Panc1 (cell line): ENCODE measurements at regions not wholly inside any gene's neighbourhood (a gene's known extent, or its start where the extent isn't known, plus 50 kb on each side); places are given as distances from the start of the nearest gene placed in this dataset.
"Not testable (repeated sequence)": the region's sequence is repeated elsewhere in the genome, so short reads cannot be mapped to it uniquely, and the experiment has no call there.

Experiments
- ATAC-seq: fragments of 200-7000 bp; cut with Tn5 transposase; 2 replicates; pipeline ENCODE4 v1.9.1; 2020; ENCODE audit warnings: mild to moderate bottlenecking, moderate library complexity
- BruUV-seq: library from RNA; stranded (reverse); fragments of 400-500 nt; replicated peaks from 2 replicates; lab custom pipeline; 2021; lab: Mats Ljungman, UMichigan
- CTCF ChIA-PET: fragments of 300-600 bp; sonication (Branson Sonifier 250); formaldehyde crosslinking; loops from one replicate; lab custom pipeline; 2022; ENCODE audit warnings: antibody characterized with exemption; lab: Charles Lee
- POLR2A ChIA-PET: fragments of 300-600 bp; sonication (Branson Sonifier 250); formaldehyde crosslinking; loops from one replicate; lab custom pipeline; 2022; ENCODE audit warnings: antibody characterized with exemption; lab: Charles Lee
- DNase-seq: peaks from one replicate; pipeline ENCODE4 v3.0.0-alpha.2; 2010; ENCODE audit warnings: low read depth, low spot score
- H3K27ac ChIP-seq: 2 replicates; pipeline ENCODE4 v1.5.1; 2011; ENCODE audit warnings: mild to moderate bottlenecking, low read length, inconsistent platforms
- H3K27me3 ChIP-seq: fragments of 200-500 bp; sonication (Bioruptor generic); 2 replicates; pipeline ENCODE4 v1.6.0; 2014; ENCODE audit warnings: low read length, inconsistent platforms; ENCODE audit not compliant: control insufficient read depth, insufficient read depth
- H3K36me3 ChIP-seq: fragments of 200-500 bp; sonication (Bioruptor generic); 2 replicates; pipeline ENCODE4 v1.5.1; 2014; ENCODE audit warnings: inconsistent platforms, mild to moderate bottlenecking, low read length, moderate library complexity; ENCODE audit not compliant: control insufficient read depth, insufficient read depth
- H3K4me1 ChIP-seq: 2 replicates; pipeline ENCODE4 v1.5.1; 2011; ENCODE audit warnings: inconsistent platforms, mild to moderate bottlenecking, low read length, moderate library complexity; ENCODE audit not compliant: control insufficient read depth, insufficient read depth
- H3K4me3 ChIP-seq, 2 experiments: 2 replicates each; pipeline ENCODE4 v1.5.1; 2011 to 2012; ENCODE audit warnings: low read depth in 2 of 2, low read length in 2 of 2, mild to moderate bottlenecking in 2 of 2, inconsistent platforms in 1 of 2, moderate library complexity in 1 of 2
- H3K9me3 ChIP-seq: fragments of 200-500 bp; sonication (Bioruptor generic); 2 replicates; pipeline ENCODE4 v1.5.1; 2014; ENCODE audit warnings: low read depth, mild to moderate bottlenecking, inconsistent platforms, low read length, moderate library complexity; ENCODE audit not compliant: control insufficient read depth, insufficient read depth
- POLR2AphosphoS5 ChIP-seq: IDR thresholded peaks from 2 replicates; pipeline ENCODE4 v1.6.1; 2012; ENCODE audit warnings: mild to moderate bottlenecking, low read depth, low read length, moderate library complexity
- SIN3A ChIP-seq: IDR thresholded peaks from 2 replicates; pipeline ENCODE4 v1.6.1; 2012; ENCODE audit warnings: low read depth, mild to moderate bottlenecking, low read length, moderate library complexity, borderline replicate concordance; ENCODE audit not compliant: insufficient read depth
- TCF7L2 ChIP-seq: IDR thresholded peaks from 2 replicates; pipeline ENCODE4 v1.6.1; 2011; ENCODE audit warnings: mild to moderate bottlenecking, low read depth, low read length, inconsistent platforms
- in situ Hi-C: cut with HindIII; loops from 2 replicates; pipeline ENCODE4 v1.10.0; 2016; ENCODE audit warnings: low sequenced_read_pairs, low pct_unique_long_range_greater_than_20kb
- intact Hi-C: fragments of 100-400 bp; cut with micrococcal nuclease; formaldehyde crosslinking; loops from one replicate; pipeline ENCODE4 v1.10.0; 2022; ENCODE audit not compliant: unreplicated experiment
- TF ChIP-seq, protein P1 (sequence below), 2 experiments: IDR thresholded peaks; 2 replicates each; pipeline ENCODE4 v1.6.1; 2011 to 2012; ENCODE audit warnings: low read depth in 2 of 2, control low read depth in 1 of 2, low read length in 1 of 2, mild to moderate bottlenecking in 1 of 2, moderate library complexity in 1 of 2; ENCODE audit not compliant: insufficient read depth in 1 of 2
- TF ChIP-seq, protein P2 (sequence below): fragments of 450-650 bp; IDR thresholded peaks from 2 replicates; pipeline ENCODE4 v1.5.1; 2017; ENCODE audit warnings: mild to moderate bottlenecking

DNA sequence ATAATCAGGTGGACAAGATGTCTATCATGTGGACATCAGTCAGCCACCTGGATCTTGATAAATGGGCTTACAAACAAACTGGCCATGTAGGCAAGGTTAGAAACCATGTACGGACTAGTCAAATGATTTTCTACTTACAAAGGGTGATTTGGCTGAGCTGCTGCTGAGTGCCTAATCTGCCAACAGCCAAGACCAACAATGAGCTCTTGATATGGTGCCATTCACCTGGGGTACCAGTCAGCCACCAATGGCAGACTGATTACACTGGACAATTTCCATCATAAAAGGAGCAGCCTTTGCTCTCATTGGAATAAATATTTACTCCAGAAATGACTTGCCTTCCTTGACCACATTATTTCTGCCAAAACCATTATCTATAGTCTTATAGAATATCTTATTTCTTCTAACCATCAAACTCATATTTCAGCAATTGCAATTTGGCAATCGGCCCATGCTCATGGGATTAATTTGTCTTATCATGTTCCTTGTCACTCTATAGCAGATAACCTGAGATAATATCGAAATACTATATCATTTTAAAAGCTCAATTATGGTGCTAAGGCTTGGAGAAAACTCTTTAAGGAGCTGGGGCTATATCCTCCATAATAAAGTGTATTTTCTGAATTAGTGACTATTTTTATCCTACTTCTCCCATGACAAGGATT lies 135.1 kb downstream of the SLC25A46 start:
- CTCF ChIA-PET: no interaction called here
- no peak for ATAC-seq

DNA sequence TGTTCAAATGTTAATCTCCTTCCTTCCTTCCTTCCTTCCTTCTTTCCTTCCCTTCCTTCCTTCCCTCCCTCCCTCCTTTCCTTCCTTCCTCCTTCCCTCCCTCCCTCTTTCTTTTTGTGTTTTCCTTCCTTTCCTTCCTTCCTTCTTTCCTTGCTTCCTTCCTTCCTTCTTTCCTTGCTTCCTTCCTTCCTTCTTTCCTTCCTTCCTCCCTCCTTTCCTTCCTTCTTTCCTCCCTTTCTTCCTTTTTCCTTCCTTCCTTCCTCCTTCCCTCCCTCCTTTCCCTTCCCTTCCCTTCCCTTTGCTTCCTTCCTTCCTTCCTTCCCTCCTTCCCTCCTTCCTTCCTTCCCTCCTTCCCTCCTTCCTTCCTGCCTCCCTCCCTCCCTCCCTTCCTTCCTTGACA lies 136.3 kb downstream of the SLC25A46 start:
- H3K36me3 ChIP-seq, BruUV-seq, H3K9me3 ChIP-seq, H3K4me3 ChIP-seq, POLR2A ChIA-PET, CTCF ChIA-PET, in situ Hi-C loops, DNase-seq, ATAC-seq, H3K27me3 ChIP-seq, H3K4me1 ChIP-seq, H3K27ac ChIP-seq, intact Hi-C loops: not testable (repeated sequence)

More for the DNA sequence above, 135.1 kb downstream of the SLC25A46 start:
- in situ Hi-C loops (no loop called here), intact Hi-C loops (no loop called here)
- BruUV-seq: no TSS peak
- POLR2A ChIA-PET: no interaction called here
- no peak overlapping the region for H3K27ac ChIP-seq
- H3K4me1 ChIP-seq: no peaks in the 10 kb centered on the region
- H3K36me3 ChIP-seq: no peaks in the 10 kb centered on the region
- no peak for TF ChIP-seq POLR2AphosphoS5
- TF ChIP-seq, protein P1, sequence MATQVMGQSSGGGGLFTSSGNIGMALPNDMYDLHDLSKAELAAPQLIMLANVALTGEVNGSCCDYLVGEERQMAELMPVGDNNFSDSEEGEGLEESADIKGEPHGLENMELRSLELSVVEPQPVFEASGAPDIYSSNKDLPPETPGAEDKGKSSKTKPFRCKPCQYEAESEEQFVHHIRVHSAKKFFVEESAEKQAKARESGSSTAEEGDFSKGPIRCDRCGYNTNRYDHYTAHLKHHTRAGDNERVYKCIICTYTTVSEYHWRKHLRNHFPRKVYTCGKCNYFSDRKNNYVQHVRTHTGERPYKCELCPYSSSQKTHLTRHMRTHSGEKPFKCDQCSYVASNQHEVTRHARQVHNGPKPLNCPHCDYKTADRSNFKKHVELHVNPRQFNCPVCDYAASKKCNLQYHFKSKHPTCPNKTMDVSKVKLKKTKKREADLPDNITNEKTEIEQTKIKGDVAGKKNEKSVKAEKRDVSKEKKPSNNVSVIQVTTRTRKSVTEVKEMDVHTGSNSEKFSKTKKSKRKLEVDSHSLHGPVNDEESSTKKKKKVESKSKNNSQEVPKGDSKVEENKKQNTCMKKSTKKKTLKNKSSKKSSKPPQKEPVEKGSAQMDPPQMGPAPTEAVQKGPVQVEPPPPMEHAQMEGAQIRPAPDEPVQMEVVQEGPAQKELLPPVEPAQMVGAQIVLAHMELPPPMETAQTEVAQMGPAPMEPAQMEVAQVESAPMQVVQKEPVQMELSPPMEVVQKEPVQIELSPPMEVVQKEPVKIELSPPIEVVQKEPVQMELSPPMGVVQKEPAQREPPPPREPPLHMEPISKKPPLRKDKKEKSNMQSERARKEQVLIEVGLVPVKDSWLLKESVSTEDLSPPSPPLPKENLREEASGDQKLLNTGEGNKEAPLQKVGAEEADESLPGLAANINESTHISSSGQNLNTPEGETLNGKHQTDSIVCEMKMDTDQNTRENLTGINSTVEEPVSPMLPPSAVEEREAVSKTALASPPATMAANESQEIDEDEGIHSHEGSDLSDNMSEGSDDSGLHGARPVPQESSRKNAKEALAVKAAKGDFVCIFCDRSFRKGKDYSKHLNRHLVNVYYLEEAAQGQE (IDR thresholded peaks at IDR 0.05; ENCODE audit: insufficient read depth in 1 of 2, low read depth in 2 of 2, low read length in 1 of 2): no peak
- TF ChIP-seq, protein P2, sequence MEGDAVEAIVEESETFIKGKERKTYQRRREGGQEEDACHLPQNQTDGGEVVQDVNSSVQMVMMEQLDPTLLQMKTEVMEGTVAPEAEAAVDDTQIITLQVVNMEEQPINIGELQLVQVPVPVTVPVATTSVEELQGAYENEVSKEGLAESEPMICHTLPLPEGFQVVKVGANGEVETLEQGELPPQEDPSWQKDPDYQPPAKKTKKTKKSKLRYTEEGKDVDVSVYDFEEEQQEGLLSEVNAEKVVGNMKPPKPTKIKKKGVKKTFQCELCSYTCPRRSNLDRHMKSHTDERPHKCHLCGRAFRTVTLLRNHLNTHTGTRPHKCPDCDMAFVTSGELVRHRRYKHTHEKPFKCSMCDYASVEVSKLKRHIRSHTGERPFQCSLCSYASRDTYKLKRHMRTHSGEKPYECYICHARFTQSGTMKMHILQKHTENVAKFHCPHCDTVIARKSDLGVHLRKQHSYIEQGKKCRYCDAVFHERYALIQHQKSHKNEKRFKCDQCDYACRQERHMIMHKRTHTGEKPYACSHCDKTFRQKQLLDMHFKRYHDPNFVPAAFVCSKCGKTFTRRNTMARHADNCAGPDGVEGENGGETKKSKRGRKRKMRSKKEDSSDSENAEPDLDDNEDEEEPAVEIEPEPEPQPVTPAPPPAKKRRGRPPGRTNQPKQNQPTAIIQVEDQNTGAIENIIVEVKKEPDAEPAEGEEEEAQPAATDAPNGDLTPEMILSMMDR: no peak
- TF ChIP-seq SIN3A: no peak
- TF ChIP-seq TCF7L2: no peak
- H3K9me3 ChIP-seq: no peaks in the 10 kb centered on the region
- H3K27me3 ChIP-seq: no peaks in the 10 kb centered on the region
- DNase-seq: no peak
- no peak overlapping the region for H3K4me3 ChIP-seq

DNA sequence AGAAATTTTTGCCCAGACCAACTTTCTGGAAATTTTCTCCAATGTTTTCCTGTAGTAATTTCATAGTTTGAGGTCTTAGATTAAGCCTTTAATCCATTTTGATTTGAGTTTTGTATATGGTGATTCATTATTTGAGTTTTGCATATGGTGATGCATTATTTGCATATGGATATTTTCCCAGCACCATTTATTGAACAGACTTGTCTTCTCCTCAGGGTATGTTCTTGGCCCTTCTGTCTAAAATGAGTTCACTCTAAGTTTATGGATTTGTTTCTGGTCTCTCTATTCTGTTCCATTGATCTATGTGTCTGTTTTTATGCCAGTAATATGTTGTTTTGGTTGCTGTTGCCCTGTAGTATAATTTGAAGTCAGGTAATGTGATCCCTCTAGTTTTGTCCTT lies 139.3 kb downstream of the SLC25A46 start:
- Histone ChIP-seq H3K9me3 (no peaks in the 10 kb centered on the region), H3K27ac (no peak overlapping the region), H3K27me3 (no peaks in the 10 kb centered on the region), H3K36me3 (no peaks in the 10 kb centered on the region), H3K4me3 (no peak overlapping the region), H3K4me1 (no peaks in the 10 kb centered on the region)
- DNase-seq (no peak), ATAC-seq (no peak)
- ChIA-PET POLR2A (no interaction called here), CTCF (no interaction called here)
- no TSS peak for BruUV-seq
- TF ChIP-seq POLR2AphosphoS5: no peak
- TF ChIP-seq, protein P2: no peak
- TF ChIP-seq, protein P1 (IDR thresholded peaks at IDR 0.05; ENCODE audit: insufficient read depth in 1 of 2, low read depth in 2 of 2, low read length in 1 of 2): no peak
- no peak for TF ChIP-seq TCF7L2
- TF ChIP-seq SIN3A: no peak
- in situ Hi-C loops: no loop called here
- intact Hi-C loops: no loop called here
